ENCODE measurements at regions not wholly inside any gene's neighbourhood (a gene's known extent, or its start where the extent isn't known, plus 50 kb on each side); places are given as distances from the start of the nearest gene placed in this dataset.

GRCh38 chrX:113956936-113957335 lies 627.0 kb upstream of the HTR2C start:
- no peaks in the 10 kb centered on the region for H3K9me3 Mint-ChIP-seq
- no peak for DNase-seq
- CTCF ChIA-PET, result no interaction called here
- no peak overlapping the region for H3K27ac Mint-ChIP-seq
- H3K4me3 Mint-ChIP-seq, result no peak overlapping the region
- no peaks in the 10 kb centered on the region for H3K27me3 Mint-ChIP-seq
- no peaks in the 10 kb centered on the region for H3K4me1 Mint-ChIP-seq
- no peaks in the 10 kb centered on the region for H3K36me3 Mint-ChIP-seq

- no peak overlapping the region for H3K4me3 Mint-ChIP-seq
- CTCF ChIA-PET, result no interaction called here
- no peaks in the 10 kb centered on the region for H3K4me1 Mint-ChIP-seq
- H3K27ac Mint-ChIP-seq, result no peak overlapping the region
- no peaks in the 10 kb centered on the region for H3K36me3 Mint-ChIP-seq
- no peak for DNase-seq
- H3K27me3 Mint-ChIP-seq, result no peaks in the 10 kb centered on the region
- H3K9me3 Mint-ChIP-seq, result no peaks in the 10 kb centered on the region
These were observed 629.6 kb upstream of the HTR2C start for GRCh38 chrX:113954297-113954696.

GRCh38 chrX:113950081-113950678 lies 633.7 kb upstream of the HTR2C start:
- Mint-ChIP-seq H3K9me3 (no peaks in the 10 kb centered on the region), H3K4me3 (no peak overlapping the region), H3K27me3 (no peaks in the 10 kb centered on the region), H3K36me3 (no peaks in the 10 kb centered on the region), H3K27ac (no peak overlapping the region), H3K4me1 (no peaks in the 10 kb centered on the region)
- DNase-seq, result no peak
- CTCF ChIA-PET, result no interaction called here

GRCh38 chrX:113947548-113947947 lies 636.3 kb upstream of the HTR2C start:
- Mint-ChIP-seq H3K4me1 (no peaks in the 10 kb centered on the region), H3K9me3 (no peaks in the 10 kb centered on the region), H3K27ac (no peak overlapping the region), H3K27me3 (no peaks in the 10 kb centered on the region), H3K36me3 (no peaks in the 10 kb centered on the region), H3K4me3 (no peak overlapping the region)
- no peak for DNase-seq
- CTCF ChIA-PET, result no interaction called here

- no peak overlapping the region for H3K27ac Mint-ChIP-seq
- H3K4me3 Mint-ChIP-seq, result no peak overlapping the region
- no peak for DNase-seq
- H3K36me3 Mint-ChIP-seq, result no peaks in the 10 kb centered on the region
- no peaks in the 10 kb centered on the region for H3K4me1 Mint-ChIP-seq
- CTCF ChIA-PET, result no interaction called here
- H3K27me3 Mint-ChIP-seq, result no peaks in the 10 kb centered on the region
- peaks cover 8% of the 10 kb centered on the region for H3K9me3 Mint-ChIP-seq
These were observed 648.4 kb upstream of the HTR2C start for GRCh38 chrX:113935518-113935917.

GRCh38 chrX:113933931-113934330 lies 650.0 kb upstream of the HTR2C start:
- DNase-seq, result no peak
- CTCF ChIA-PET, result no interaction called here
- H3K4me1 Mint-ChIP-seq, result no peaks in the 10 kb centered on the region
- H3K9me3 Mint-ChIP-seq, result peaks cover 9% of the 10 kb centered on the region
- H3K27me3 Mint-ChIP-seq, result no peaks in the 10 kb centered on the region
- H3K4me3 Mint-ChIP-seq, result no peak overlapping the region
- no peaks in the 10 kb centered on the region for H3K36me3 Mint-ChIP-seq
- H3K27ac Mint-ChIP-seq, result no peak overlapping the region

GRCh38 chrX:113929004-113929403 lies 654.9 kb upstream of the HTR2C start:
- H3K27me3 Mint-ChIP-seq, result no peaks in the 10 kb centered on the region
- H3K9me3 Mint-ChIP-seq, result peaks cover 9% of the 10 kb centered on the region
- no peak overlapping the region for H3K4me3 Mint-ChIP-seq
- no peak overlapping the region for H3K27ac Mint-ChIP-seq
- CTCF ChIA-PET, result no interaction called here
- no peak for DNase-seq
- no peaks in the 10 kb centered on the region for H3K36me3 Mint-ChIP-seq
- H3K4me1 Mint-ChIP-seq, result no peaks in the 10 kb centered on the region

GRCh38 chrX:113920661-113921060 lies 663.2 kb upstream of the HTR2C start:
- Mint-ChIP-seq H3K36me3 (no peaks in the 10 kb centered on the region), H3K27me3 (no peaks in the 10 kb centered on the region), H3K4me3 (no peak overlapping the region), H3K27ac (no peak overlapping the region), H3K9me3 (no peaks in the 10 kb centered on the region), H3K4me1 (no peaks in the 10 kb centered on the region)
- DNase-seq, result no peak
- CTCF ChIA-PET, result no interaction called here

- Mint-ChIP-seq H3K4me3 (no peak overlapping the region), H3K4me1 (no peaks in the 10 kb centered on the region), H3K36me3 (no peaks in the 10 kb centered on the region), H3K27ac (no peak overlapping the region), H3K9me3 (peaks cover 2% of the 10 kb centered on the region), H3K27me3 (no peaks in the 10 kb centered on the region)
- DNase-seq, result no peak
- CTCF ChIA-PET, result no interaction called here
These were observed 664.5 kb upstream of the HTR2C start for GRCh38 chrX:113919387-113919786.

- Mint-ChIP-seq H3K9me3 (peaks cover 1% of the 10 kb centered on the region), H3K4me3 (no peak overlapping the region), H3K27ac (no peak overlapping the region), H3K4me1 (no peaks in the 10 kb centered on the region), H3K36me3 (no peaks in the 10 kb centered on the region), H3K27me3 (no peaks in the 10 kb centered on the region)
- CTCF ChIA-PET, result no interaction called here
- DNase-seq, result no peak
These were observed 677.7 kb upstream of the HTR2C start for GRCh38 chrX:113906168-113906567.

- Mint-ChIP-seq H3K36me3 (no peaks in the 10 kb centered on the region), H3K9me3 (peaks cover 3% of the 10 kb centered on the region), H3K27me3 (no peaks in the 10 kb centered on the region)
These were observed 691.0 kb upstream of the HTR2C start for GRCh38 chrX:113892891-113893290.

GRCh38 chrX:113892401-113892800 lies 691.5 kb upstream of the HTR2C start:
- Mint-ChIP-seq H3K9me3 (peaks cover 3% of the 10 kb centered on the region), H3K27me3 (no peaks in the 10 kb centered on the region), H3K27ac (no peak overlapping the region), H3K4me3 (no peak overlapping the region), H3K36me3 (no peaks in the 10 kb centered on the region), H3K4me1 (no peaks in the 10 kb centered on the region)
- DNase-seq, result no peak
- CTCF ChIA-PET, result no interaction called here

More at GRCh38 chrX:113892891-113893290, 691.0 kb upstream of the HTR2C start:
- DNase-seq, result no peak
- Mint-ChIP-seq H3K4me3 (no peak overlapping the region), H3K4me1 (no peaks in the 10 kb centered on the region), H3K27ac (no peak overlapping the region)
- CTCF ChIA-PET, result no interaction called here

- Mint-ChIP-seq H3K4me3 (no peak overlapping the region), H3K27me3 (no peaks in the 10 kb centered on the region), H3K27ac (no peak overlapping the region), H3K4me1 (no peaks in the 10 kb centered on the region), H3K9me3 (peaks cover 3% of the 10 kb centered on the region), H3K36me3 (no peaks in the 10 kb centered on the region)
- no peak for DNase-seq
- CTCF ChIA-PET, result no interaction called here
These were observed 710.8 kb upstream of the HTR2C start for GRCh38 chrX:113873056-113873455.

GRCh38 chrX:113868711-113869110 lies 715.2 kb upstream of the HTR2C start:
- Mint-ChIP-seq H3K27me3 (no peaks in the 10 kb centered on the region), H3K4me1 (no peaks in the 10 kb centered on the region), H3K36me3 (no peaks in the 10 kb centered on the region), H3K9me3 (peaks cover 3% of the 10 kb centered on the region), H3K4me3 (no peak overlapping the region), H3K27ac (no peak overlapping the region)
- CTCF ChIA-PET, result no interaction called here
- DNase-seq, result no peak

GRCh38 chrX:113868177-113868576 lies 715.7 kb upstream of the HTR2C start:
- peaks cover 3% of the 10 kb centered on the region for H3K9me3 Mint-ChIP-seq
- no peaks in the 10 kb centered on the region for H3K36me3 Mint-ChIP-seq
- H3K27ac Mint-ChIP-seq, result no peak overlapping the region
- no peak overlapping the region for H3K4me3 Mint-ChIP-seq
- CTCF ChIA-PET, result no interaction called here
- no peaks in the 10 kb centered on the region for H3K4me1 Mint-ChIP-seq
- no peaks in the 10 kb centered on the region for H3K27me3 Mint-ChIP-seq
- DNase-seq, result no peak

- no peak for DNase-seq
- no peaks in the 10 kb centered on the region for H3K4me1 Mint-ChIP-seq
- no peak overlapping the region for H3K4me3 Mint-ChIP-seq
- H3K9me3 Mint-ChIP-seq, result no peaks in the 10 kb centered on the region
- H3K36me3 Mint-ChIP-seq, result no peaks in the 10 kb centered on the region
- CTCF ChIA-PET, result no interaction called here
- no peak overlapping the region for H3K27ac Mint-ChIP-seq
- H3K27me3 Mint-ChIP-seq, result no peaks in the 10 kb centered on the region
These were observed 734.5 kb upstream of the HTR2C start for GRCh38 chrX:113849408-113849807.

Data from activated naive CD4-positive, alpha-beta T cell treated with anti-CD3 and anti-CD28 coated beads, Interleukin-2, amount 10 ng/mL, durations not matched to agents 7 days and 5 days (primary cell).